Head of caudate nucleus (tissue), 42 donors: ENCODE measurements at regions not wholly inside any gene's neighbourhood (a gene's known extent, or its start where the extent isn't known, plus 50 kb on each side); places are given as distances from the start of the nearest gene placed in this dataset.
"Not testable (repeated sequence)": the region's sequence is repeated elsewhere in the genome, so short reads cannot be mapped to it uniquely, and the experiment has no call there.

Experiments
- DNase-seq, 42 donors: peaks; one replicate each; pipeline versions ENCODE4 v3.0.0 to v3.0.0-alpha.2; 2020 to 2021; ENCODE audit warnings: mixed read lengths in 7 of 42
- intact Hi-C: fragments of 100-400 bp; cut with DNase I; formaldehyde crosslinking; loops from one replicate; pipeline ENCODE4 v1.15.0; 2022

DNA sequence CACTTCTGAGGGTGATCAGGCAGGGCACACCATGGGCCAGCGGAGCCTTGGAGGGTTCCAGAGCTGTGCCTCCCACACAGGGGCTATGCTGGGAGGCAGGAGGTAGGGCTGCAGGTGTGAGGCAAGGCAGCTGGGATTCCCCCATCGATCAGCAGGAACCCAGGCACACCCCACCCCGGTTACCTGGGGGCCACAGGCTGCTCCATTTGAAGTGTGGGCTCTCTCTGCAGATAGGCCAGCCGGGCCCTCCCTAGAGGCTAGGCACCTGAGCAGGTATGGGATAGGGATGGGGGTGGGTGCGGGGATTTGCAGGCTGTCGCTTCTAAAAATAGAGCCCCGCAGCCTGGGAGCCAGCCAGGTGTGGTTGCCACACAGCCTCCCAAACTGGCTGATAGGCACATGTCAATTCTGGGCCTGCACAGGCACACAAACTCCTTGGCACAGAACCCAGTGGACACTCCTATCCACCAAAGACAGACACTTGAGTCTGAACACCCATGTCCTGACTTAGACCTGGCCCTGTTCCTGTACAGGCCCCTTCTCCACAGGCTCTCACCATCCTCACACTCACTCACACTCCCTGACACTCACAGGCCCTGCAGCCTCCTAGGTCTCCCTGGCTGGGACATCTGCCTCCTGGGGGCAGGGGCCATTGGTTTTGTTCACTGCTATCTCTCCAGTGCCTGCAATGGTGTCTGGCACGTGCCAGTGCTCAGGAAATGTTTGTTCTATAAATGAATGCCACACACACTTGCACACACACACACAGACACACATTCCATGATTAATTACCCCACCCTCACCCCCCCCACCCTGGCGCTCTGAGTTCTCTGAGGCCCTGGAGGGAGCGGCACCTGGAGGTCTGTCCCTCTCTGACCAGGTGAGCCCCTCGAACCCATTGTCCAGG, 73.4 kb downstream of the ZFP36L2 start:
- DNase-seq, result no peak
- intact Hi-C loops, result no loop called here

DNA sequence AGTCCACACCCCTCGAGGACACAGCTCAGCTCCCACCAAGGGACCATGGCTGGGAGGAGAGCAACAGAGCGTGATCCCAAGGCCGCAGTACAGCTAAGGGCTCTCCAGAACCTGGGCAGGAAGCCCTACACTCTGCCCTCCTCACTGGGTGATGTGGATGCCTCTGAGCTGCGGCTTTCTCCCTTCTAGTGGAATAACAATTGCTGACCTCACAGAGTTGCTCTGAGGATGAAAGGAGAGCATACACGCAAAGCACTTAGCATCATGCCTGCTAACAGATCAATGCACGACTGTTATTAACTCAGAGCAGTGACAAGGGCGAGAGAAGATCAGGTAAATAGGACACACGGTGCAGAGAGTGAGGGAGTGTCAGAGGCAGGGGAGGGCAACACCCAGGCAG, 74.2 kb downstream of the ZFP36L2 start:
- intact Hi-C loops, result no loop called here
- no peak for DNase-seq

GRCh38 chr2:43149482-43150107, 76.8 kb downstream of the ZFP36L2 start:
- no peak for DNase-seq
- intact Hi-C loops, result no loop called here

- intact Hi-C loops, result no loop called here
- no peak for DNase-seq
Measured at GRCh38 chr2:43146083-43146482, 80.3 kb downstream of the ZFP36L2 start.

GRCh38 chr2:43144263-43144662, 82.1 kb downstream of the ZFP36L2 start:
- intact Hi-C loops, result no loop called here
- no peak for DNase-seq

GRCh38 chr2:43143756-43144155, 82.7 kb downstream of the ZFP36L2 start:
- intact Hi-C loops, result no loop called here

DNA sequence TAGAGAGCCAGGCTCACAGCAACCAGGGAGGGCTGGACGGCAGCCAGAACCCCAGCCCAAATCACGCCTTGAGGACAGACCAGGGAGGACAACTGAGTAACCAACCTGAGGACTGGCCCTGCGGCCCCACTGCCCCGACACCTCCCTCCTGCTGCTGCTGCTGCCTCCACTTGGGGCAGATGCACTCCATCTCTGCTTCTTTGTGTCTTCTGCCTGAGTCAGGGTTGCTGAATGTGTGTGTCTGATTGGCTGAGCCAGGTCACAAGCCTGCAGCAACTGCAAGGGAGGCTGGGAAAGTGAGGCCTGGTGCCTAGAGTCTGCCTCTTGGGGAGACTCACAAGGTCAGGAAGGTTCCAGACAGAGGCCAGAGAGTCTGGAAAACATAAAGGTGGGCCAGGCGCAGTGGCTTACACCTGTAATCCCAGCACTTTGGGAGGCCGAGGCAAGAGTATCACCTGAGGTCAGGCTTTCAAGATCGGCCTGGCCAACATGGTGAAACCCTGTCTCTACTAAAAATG, 83.4 kb downstream of the ZFP36L2 start:
- intact Hi-C loops, result no loop called here
- no peak for DNase-seq

More at GRCh38 chr2:43143756-43144155, 82.7 kb downstream of the ZFP36L2 start:
- no peak for DNase-seq

DNA sequence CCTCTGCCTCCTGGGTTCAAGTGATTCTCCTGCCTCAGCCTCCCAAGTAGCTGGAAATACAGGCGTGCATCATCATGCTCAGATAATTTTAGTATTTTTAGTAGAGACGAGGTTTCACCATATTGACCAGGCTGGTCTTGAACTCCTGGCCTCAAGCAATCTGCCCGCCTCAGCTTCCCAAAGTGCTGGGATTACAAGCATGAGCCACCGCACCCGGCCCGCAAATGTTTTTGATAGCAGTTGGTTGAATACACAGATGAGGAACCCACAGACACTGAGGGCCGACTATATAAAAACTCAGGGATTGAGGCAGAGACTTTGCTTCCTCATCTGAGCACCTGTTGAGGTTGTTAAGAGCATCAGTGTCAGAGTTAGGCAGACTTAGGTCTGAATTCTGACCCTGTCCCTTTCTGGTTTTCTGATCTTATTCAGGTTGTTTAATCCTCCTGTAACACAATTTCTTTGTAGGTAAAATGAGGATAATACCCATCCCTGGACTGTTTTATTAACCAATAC, 84.7 kb downstream of the ZFP36L2 start:
- DNase-seq, intact Hi-C loops: not testable (repeated sequence)

- intact Hi-C loops, result no loop called here
- DNase-seq, result no peak
Measured at GRCh38 chr2:43139996-43140621, 86.3 kb downstream of the ZFP36L2 start.

- intact Hi-C loops, result no loop called here
- no peak for DNase-seq
Measured at GRCh38 chr2:43139501-43139900, 86.9 kb downstream of the ZFP36L2 start.

GRCh38 chr2:43138441-43138840, 88.0 kb downstream of the ZFP36L2 start:
- intact Hi-C loops, result no loop called here
- DNase-seq, result no peak

GRCh38 chr2:43136876-43137275, 89.5 kb downstream of the ZFP36L2 start:
- intact Hi-C loops, result no loop called here
- DNase-seq, result no peak

DNA sequence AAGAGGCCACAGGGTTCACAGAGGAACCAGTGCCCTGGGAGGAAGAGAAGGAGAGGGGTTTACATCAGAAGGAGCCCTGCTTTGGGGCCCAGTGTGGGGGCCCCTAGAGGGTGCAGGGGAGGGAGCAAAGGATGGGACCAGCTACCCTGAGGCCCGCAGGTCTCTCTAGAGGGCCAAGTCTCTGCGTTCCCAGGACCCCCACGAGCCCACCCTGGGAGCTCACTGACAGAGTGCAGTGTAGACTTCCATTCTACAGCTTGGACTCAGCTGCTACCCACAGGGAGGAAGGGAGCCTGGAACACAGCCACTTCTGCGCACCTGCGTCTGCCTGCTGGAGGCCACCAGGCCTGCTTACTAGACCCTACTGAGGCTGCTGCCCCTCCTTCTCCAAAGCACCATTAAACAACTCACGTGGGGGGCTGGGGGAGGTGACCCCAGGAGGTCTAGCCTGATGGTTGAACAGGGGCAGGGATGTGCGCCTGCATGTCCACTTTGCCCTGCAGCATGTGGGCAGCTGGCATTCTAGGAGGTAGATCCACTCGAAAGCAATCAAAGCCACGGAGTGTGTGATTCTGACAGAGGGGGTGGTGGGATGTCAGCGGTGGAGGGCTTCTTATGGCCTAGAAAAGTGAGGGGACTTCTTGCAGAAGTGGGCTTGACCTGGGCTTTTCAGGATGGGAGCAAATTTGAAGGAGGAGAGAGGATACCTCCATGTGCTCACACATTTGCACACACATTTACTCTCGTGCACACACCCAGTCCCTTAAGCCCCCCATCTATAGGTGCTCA, 90.2 kb downstream of the ZFP36L2 start:
- DNase-seq, result no peak
- intact Hi-C loops, result no loop called here

- DNase-seq, result peak in 1 of 42 donors; percentile 26
- intact Hi-C loops, result no loop called here
Measured at GRCh38 chr2:43135583-43135982, 90.8 kb downstream of the ZFP36L2 start.

GRCh38 chr2:43134571-43134889, 91.9 kb downstream of the ZFP36L2 start:
- intact Hi-C loops, result no loop called here
- no peak for DNase-seq

DNA sequence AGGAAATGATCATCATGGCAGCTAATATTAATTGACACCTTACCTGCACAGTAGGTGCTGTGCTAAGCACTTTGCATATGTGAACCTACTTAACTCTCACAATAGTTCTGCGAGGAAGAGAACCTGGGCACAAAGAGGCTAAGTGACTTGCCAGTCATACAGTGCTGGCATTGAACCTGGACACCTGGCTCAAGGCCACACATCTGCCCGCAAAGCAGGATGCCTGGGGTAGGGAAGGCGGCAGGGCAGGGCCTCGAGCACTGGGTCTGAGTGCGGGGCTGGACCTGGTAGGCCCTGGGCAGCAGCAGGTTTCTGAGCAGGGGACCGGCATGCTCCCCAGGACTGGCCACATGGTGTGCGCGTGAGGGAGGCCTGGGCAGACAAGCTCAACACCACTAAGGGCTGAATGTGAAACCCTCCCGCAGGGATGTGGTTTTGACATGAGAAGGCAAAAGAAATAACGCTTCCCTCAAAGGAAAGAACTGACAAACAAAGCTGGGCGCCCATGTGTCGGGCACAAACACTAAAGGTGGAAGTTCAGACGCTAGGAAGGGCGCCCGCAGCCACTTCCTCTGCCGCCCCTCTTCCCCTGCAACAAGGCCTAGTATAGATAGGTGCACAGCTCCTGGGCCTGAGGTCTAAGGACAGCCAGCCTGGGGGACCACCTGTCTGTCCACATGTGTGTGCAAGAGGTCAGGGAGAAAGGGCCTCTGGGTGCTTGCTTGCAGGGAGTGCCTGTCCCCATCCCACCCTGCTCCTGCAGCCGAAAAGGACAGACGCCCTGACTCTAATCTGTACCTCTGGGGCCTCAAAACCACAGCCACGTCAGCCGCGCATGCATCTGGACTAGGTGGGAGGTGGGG, 92.5 kb downstream of the ZFP36L2 start:
- DNase-seq, result peak in 41 of 42 donors; percentile 28 to 79 (median 59)
- intact Hi-C loops, result no loop called here

GRCh38 chr2:43133336-43133707, 93.1 kb downstream of the ZFP36L2 start:
- DNase-seq, result no peak
- intact Hi-C loops, result no loop called here

DNA sequence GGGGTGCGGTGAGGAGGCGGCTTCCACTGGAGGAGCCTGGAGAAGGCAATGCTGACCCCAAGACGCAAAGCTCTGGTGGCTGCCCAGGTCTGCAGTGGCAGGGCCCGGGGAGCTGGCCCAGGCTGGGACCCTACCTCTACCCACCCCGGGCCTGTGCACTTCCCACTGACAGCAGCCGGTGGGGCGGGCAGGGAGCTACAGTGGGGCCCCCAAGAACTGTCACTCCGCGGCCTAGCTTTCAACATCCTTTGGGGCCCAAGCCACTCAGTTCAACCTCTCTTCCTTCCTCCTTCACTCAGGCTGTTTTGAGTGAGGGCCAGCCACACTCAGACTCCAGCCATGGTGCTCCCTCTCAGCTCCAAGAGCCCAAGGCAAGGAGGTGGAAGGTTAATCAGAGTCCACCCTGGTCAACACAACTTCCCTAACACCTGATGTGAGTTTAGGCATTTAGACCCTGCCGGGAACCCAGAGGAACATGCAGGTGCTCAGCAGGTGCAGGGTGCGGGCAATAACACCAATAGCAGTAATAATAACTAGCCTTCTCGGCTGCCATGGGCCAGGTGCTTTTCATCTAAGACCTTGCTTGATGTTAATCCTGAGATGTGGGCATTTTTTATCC, 93.6 kb downstream of the ZFP36L2 start:
- intact Hi-C loops, result no loop called here

More for the DNA sequence above, 93.6 kb downstream of the ZFP36L2 start:
- peak in 6 of 42 donors; percentile 25 to 52 (median 33) for DNase-seq
